Gastroesophageal sphincter (tissue), 4 donors: ENCODE measurements at regions not wholly inside any gene's neighbourhood (a gene's known extent, or its start where the extent isn't known, plus 50 kb on each side); places are given as distances from the start of the nearest gene placed in this dataset.

Source experiments
- ATAC-seq: fragments of 150-250 bp; one replicate; pipeline ENCODE4 v1.9.1; 2016; ENCODE audit warnings: mild to moderate bottlenecking, moderate library complexity
- H3K27ac ChIP-seq, 4 donors: fragments of 200-600 bp; sonication (generic) in 3 of 4; 1 replicate in 3 of 4; 2 replicates in 1 of 4; pipeline ENCODE4 v1.5.1; 2016 to 2019
- H3K27me3 ChIP-seq: fragments of 200-600 bp; sonication (generic); one replicate; pipeline ENCODE4 v1.5.1; 2019
- H3K36me3 ChIP-seq, 2 donors: fragments of 200-600 bp; sonication (generic); one replicate each; pipeline ENCODE4 v1.5.1; 2019; ENCODE audit warnings: control low read depth in 1 of 2
- H3K4me1 ChIP-seq, 3 donors: fragments of 200-600 bp; sonication (generic); 1 replicate in 2 of 3; 2 replicates in 1 of 3; pipeline ENCODE4 v1.5.1; 2016 to 2019; ENCODE audit warnings: control low read depth in 2 of 3
- H3K4me3 ChIP-seq, 2 donors: fragments of 200-600 bp; sonication (generic); one replicate each; pipeline ENCODE4 v1.5.1; 2019; ENCODE audit warnings: mild to moderate bottlenecking in 1 of 2, moderate library complexity in 1 of 2
- H3K9me3 ChIP-seq, 3 donors: fragments of 200-600 bp; sonication (generic); one replicate each; pipeline ENCODE4 v1.5.1; 2017 to 2019; ENCODE audit warnings: control low read depth in 2 of 3
- CTCF ChIP-seq, 4 experiments: fragments of 200-600 bp in 2 of 4; fragments of 450-650 bp in 2 of 4; sonication (generic) in 1 of 4; IDR thresholded peaks; one replicate each; pipeline ENCODE4 v1.5.1; 2017 to 2019; ENCODE audit warnings: antibody characterized with exemption in 4 of 4, mild to moderate bottlenecking in 2 of 4, moderate library complexity in 2 of 4
- EP300 ChIP-seq: sonication (generic); formaldehyde crosslinking; IDR thresholded peaks from one replicate; pipeline ENCODE4 v1.6.1; 2017; ENCODE audit warnings: antibody characterized with exemption, mild to moderate bottlenecking
- POLR2A ChIP-seq, 2 donors: fragments of 450-650 bp; IDR thresholded peaks; one replicate each; pipeline ENCODE4 v1.6.1; 2017; ENCODE audit warnings: antibody characterized with exemption in 2 of 2, mild to moderate bottlenecking in 2 of 2, moderate library complexity in 1 of 2
- POLR2AphosphoS5 ChIP-seq: sonication (generic); formaldehyde crosslinking; IDR thresholded peaks from one replicate; pipeline ENCODE4 v1.6.1; 2017; ENCODE audit warnings: antibody characterized with exemption
- WGBS, 2 donors: methylation state at CpG; one replicate each; pipeline ENCODE4 v1.1.5; 2018; ENCODE audit warnings: low coverage in 1 of 2; 5-methylcytosine and 5-hydroxymethylcytosine counted together

GRCh38 chr10:36452851-36453250, 672.5 kb upstream of the ANKRD30A start:
- Histone ChIP-seq H3K36me3 (no peaks in the 10 kb centered on the region), H3K9me3 (no peaks in the 10 kb centered on the region), H3K4me3 (no peak overlapping the region), H3K27me3 (no peaks in the 10 kb centered on the region), H3K27ac (no peak overlapping the region), H3K4me1 (peaks cover 0 to 25% (median 0%) of the 10 kb centered on the region in 3 donors)
- ATAC-seq = no peak
- TF ChIP-seq CTCF (IDR thresholded peaks at IDR 0.05) (no peak), EP300 (no peak), POLR2A (IDR thresholded peaks at IDR 0.05) (no peak), POLR2AphosphoS5 (no peak)
- WGBS, 2 donors = 76 to 86% methylated on average over 4 of the region's 4 CpGs

- no peaks in the 10 kb centered on the region for H3K9me3 ChIP-seq
- no peaks in the 10 kb centered on the region for H3K36me3 ChIP-seq
- no peak overlapping the region for H3K27ac ChIP-seq
- ATAC-seq = no peak
- no peak for TF ChIP-seq CTCF (IDR thresholded peaks at IDR 0.05)
- H3K4me1 ChIP-seq = peaks cover 0 to 25% (median 0%) of the 10 kb centered on the region in 3 donors
- no peaks in the 10 kb centered on the region for H3K27me3 ChIP-seq
- 91 to 100% methylated on average over 2 to 6 of the region's 8 CpGs for WGBS, 2 donors
- H3K4me3 ChIP-seq = no peak overlapping the region
Measured at GRCh38 chr10:36451391-36451970, 673.9 kb upstream of the ANKRD30A start.

- Histone ChIP-seq H3K4me3 (peak overlapping the region in 1 of 2 donors; percentile 18), H3K36me3 (no peaks in the 10 kb centered on the region), H3K9me3 (no peaks in the 10 kb centered on the region), H3K27me3 (no peaks in the 10 kb centered on the region), H3K4me1 (peaks cover 0 to 25% (median 0%) of the 10 kb centered on the region in 3 donors), H3K27ac (peak overlapping the region in 3 of 4 donors; percentile 54 to 61 (median 61))
- peak; percentile 66 for ATAC-seq
- 5 to 25% methylated on average over 5 to 8 of the region's 8 CpGs for WGBS, 2 donors
- no peak for TF ChIP-seq EP300
- no peak for TF ChIP-seq POLR2AphosphoS5
Measured at GRCh38 chr10:36450380-36450779, 675.0 kb upstream of the ANKRD30A start.

- H3K4me1 ChIP-seq = peaks cover 0 to 25% (median 0%) of the 10 kb centered on the region in 3 donors
- no peak overlapping the region for H3K4me3 ChIP-seq
- no peaks in the 10 kb centered on the region for H3K27me3 ChIP-seq
- H3K27ac ChIP-seq = no peak overlapping the region
- no peak for TF ChIP-seq POLR2A (IDR thresholded peaks at IDR 0.05)
- TF ChIP-seq POLR2AphosphoS5 = no peak
- no peak for TF ChIP-seq EP300
- no peak for ATAC-seq
- H3K9me3 ChIP-seq = no peaks in the 10 kb centered on the region
- H3K36me3 ChIP-seq = no peaks in the 10 kb centered on the region
- 77 to 92% methylated on average over 9 to 10 of the region's 11 CpGs for WGBS, 2 donors
Measured at GRCh38 chr10:36448760-36449691, 676.4 kb upstream of the ANKRD30A start.

GRCh38 chr10:36446881-36447280, 678.5 kb upstream of the ANKRD30A start:
- H3K4me3 ChIP-seq = no peak overlapping the region
- no peaks in the 10 kb centered on the region for H3K36me3 ChIP-seq
- peaks cover 0 to 25% (median 0%) of the 10 kb centered on the region in 3 donors for H3K4me1 ChIP-seq
- WGBS, 2 donors = 37 to 38% methylated on average over 8 of the region's 8 CpGs
- H3K27me3 ChIP-seq = no peaks in the 10 kb centered on the region
- TF ChIP-seq POLR2A (IDR thresholded peaks at IDR 0.05) (no peak), POLR2AphosphoS5 (no peak), CTCF (IDR thresholded peaks at IDR 0.05) (no peak), EP300 (no peak)
- H3K27ac ChIP-seq = peak overlapping the region in 1 of 4 donors; percentile 12
- H3K9me3 ChIP-seq = no peaks in the 10 kb centered on the region
- ATAC-seq = no peak

- no peak overlapping the region for H3K27ac ChIP-seq
- no peak for ATAC-seq
- no peaks in the 10 kb centered on the region for H3K4me1 ChIP-seq
- no peak for TF ChIP-seq POLR2A (IDR thresholded peaks at IDR 0.05)
- no peak for TF ChIP-seq POLR2AphosphoS5
- no peak for TF ChIP-seq EP300
- TF ChIP-seq CTCF (IDR thresholded peaks at IDR 0.05) = no peak
- no peaks in the 10 kb centered on the region for H3K36me3 ChIP-seq
- no peaks in the 10 kb centered on the region for H3K9me3 ChIP-seq
- H3K27me3 ChIP-seq = no peaks in the 10 kb centered on the region
- H3K4me3 ChIP-seq = no peak overlapping the region
Measured at GRCh38 chr10:36443233-36443632, 682.2 kb upstream of the ANKRD30A start.
